NCI-H1417 (cell line): ENCODE measurements at regions not wholly inside any gene's neighbourhood (a gene's known extent, or its start where the extent isn't known, plus 50 kb on each side); places are given as distances from the start of the nearest gene placed in this dataset.
A peak's percentile ranks its signal among the peaks of the same experiment; 100 is the strongest.
"Not testable (repeated sequence)": the region's sequence is repeated elsewhere in the genome, so short reads cannot be mapped to it uniquely, and the experiment has no call there.

Experiments
- DNase-seq, 3 experiments: peaks; one replicate each; lab custom pipeline; 2025; lab: John Stamatoyannopoulos, UW

- DNase-seq = no peak
Measured at GRCh38 chrX:121298499-121298898, 251.1 kb downstream of the GLUD2 start.

- no peak for DNase-seq
Measured at GRCh38 chrX:121301356-121301755, 253.9 kb downstream of the GLUD2 start.

DNA sequence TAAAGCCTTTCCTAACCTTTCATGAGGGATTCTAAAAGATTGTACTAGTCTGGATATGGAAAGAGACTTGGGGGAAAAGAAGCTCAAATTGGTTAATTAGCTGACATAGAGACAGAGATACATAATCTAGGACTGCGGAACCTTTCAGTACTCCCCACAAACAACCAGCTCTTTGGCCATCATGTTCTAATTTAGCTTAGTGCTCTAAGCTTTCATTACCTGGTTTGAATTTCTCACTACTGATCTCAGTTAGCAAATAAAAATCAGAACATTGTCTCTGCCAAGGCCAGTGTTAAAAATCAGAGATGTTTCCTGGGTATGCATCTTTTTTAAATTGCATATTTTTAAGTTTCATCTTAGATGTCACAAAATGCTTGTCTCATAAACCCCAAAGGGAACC is 254.4 kb downstream of the GLUD2 start:
- DNase-seq = no peak

DNA sequence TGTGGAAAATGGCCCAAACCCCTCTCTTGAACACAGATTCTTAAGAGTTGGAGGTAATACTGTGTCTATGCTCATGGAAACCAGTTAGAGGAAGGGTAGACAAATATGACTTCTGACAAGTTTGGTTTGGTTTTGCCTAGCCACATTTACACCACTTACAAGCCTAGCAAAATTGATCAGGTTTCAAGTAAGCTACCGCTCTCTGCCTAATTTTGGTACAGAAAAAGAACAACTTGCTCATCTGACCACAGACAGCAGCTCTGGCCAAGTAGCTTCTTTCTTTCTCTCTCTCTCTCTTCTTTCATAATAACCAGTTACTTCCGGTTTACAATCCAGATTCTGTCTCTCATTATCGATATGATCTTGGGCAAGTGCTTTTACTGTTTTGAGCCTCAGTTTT is 260.0 kb downstream of the GLUD2 start:
- DNase-seq = no peak

- DNase-seq = peak; percentile 4 to 32 (median 17)
Measured at GRCh38 chrX:121308276-121308805, 260.9 kb downstream of the GLUD2 start.

DNA sequence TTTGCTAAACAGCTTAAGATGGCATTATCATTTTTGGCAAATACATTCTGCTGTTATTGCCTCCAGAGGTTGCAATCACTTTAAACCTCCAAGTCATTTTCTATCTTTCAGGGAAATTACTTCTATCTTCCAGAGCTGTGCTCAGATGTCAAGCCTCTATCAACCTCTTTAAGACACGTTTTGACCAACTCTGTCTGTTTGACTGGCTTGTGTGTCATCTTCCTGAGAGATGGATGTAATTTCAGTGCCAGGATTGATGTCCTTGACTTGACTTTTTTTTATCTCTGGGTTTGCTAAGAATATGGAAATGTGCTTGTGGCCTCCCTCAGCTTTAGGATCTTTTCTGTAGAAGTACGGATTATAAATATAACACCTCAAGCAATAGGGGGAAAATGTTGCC is 263.4 kb downstream of the GLUD2 start:
- no peak for DNase-seq

GRCh38 chrX:121320441-121320840 is 273.0 kb downstream of the GLUD2 start:
- no peak for DNase-seq

GRCh38 chrX:121322159-121322558 is 274.7 kb downstream of the GLUD2 start:
- no peak for DNase-seq

GRCh38 chrX:121323337-121323736 is 275.9 kb downstream of the GLUD2 start:
- DNase-seq = no peak

GRCh38 chrX:121333942-121334341 is 286.5 kb downstream of the GLUD2 start:
- DNase-seq = peak in 1 of 3 experiments; percentile 7

GRCh38 chrX:121336831-121337421 is 289.5 kb downstream of the GLUD2 start:
- DNase-seq = peak in 1 of 3 experiments; percentile 43

DNA sequence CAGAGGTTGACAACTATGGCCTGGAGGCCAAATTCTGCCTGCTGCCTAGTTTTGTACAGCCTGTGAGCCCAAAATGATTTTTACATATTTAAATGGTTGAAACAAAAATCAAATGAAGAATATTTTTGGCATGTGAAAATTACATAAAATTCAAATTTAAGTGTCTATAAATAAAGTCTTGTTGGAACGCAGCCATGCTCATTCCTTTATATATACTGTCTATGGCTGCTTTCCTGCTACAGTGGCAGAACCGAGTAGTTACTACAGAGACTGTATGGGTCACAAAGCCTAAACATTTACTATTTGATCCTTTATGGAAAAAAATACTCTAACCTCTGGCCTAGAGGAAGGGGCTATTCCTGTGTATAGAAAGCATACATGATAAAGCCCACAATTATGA is 290.4 kb downstream of the GLUD2 start:
- no peak for DNase-seq

GRCh38 chrX:121349263-121349662 is 301.9 kb downstream of the GLUD2 start:
- DNase-seq = no peak

- DNase-seq = peak; percentile 42 to 66 (median 66)
Measured at GRCh38 chrX:121356139-121356849, 308.9 kb downstream of the GLUD2 start.

- peak in 1 of 3 experiments; percentile 32 for DNase-seq
Measured at GRCh38 chrX:121356850-121357171, 309.4 kb downstream of the GLUD2 start.

GRCh38 chrX:121360280-121360679 is 312.9 kb downstream of the GLUD2 start:
- DNase-seq = no peak

DNA sequence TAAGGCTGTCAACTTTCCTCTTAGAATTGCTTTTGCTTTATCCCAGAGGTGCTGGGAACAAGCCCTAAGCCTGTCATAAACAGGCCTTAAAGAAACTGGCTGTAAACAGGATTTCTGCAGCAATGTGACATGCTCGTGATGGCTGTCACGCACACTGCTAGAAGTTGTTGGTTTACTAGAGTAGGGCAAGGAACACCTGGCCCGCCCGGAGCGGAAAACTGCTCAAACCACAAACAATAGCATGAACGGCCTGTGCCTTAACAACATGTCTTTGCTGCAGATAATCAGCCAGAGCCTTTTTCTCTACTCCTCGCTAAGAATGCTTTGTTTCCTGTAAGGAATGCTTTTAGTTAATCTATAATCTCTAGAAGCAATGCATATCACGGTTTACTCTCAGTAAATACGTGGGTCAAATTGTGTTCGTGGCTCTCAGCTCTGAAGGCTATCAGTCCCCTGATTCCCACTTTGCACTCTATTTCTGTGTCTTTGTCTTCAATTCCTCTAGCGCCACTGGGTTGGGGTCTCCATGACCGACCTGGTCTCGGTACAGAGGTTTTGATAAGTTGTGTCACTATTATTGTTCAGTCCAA is 318.3 kb downstream of the GLUD2 start:
- no peak for DNase-seq

DNA sequence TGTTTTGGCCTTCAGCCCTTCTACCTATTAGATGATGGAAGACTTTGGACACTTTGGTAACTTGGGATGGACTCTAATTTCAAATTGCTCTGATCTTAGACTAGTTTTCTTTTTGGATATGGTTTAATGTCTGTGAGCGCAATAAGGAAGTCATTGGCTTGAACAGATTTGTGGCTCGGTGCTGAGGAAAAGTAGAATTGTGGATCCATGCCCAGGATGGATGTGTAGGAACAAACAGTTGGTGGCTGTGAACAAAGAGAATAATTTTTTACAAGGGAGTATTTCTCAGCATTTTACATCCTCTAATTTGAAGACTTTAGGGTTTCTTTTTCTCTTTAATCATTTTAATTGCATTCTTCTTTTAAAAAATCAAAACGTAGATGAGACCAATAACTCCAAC is 327.1 kb downstream of the GLUD2 start:
- DNase-seq = no peak

DNA sequence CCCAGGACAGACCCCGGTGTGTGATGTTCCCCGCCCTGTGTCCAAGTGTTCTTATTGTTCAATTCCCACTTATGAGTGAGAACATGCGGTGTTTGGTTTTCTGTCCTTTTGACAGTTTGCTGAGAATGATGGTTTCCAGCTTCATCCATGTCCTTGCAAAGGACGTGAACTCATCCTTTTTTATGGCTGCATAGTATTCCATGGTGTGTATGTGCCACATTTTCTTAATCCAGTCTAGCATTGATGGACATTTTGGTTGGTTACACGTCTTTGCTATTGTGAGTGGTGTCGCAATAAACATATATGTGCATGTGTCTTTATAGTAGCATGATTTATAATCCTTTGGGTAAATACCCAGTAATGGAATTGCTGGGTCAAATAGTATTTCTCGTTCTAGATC is 334.5 kb downstream of the GLUD2 start:
- DNase-seq = not testable (repeated sequence)

- DNase-seq = no peak
Measured at GRCh38 chrX:121389976-121390714, 342.7 kb downstream of the GLUD2 start.

DNA sequence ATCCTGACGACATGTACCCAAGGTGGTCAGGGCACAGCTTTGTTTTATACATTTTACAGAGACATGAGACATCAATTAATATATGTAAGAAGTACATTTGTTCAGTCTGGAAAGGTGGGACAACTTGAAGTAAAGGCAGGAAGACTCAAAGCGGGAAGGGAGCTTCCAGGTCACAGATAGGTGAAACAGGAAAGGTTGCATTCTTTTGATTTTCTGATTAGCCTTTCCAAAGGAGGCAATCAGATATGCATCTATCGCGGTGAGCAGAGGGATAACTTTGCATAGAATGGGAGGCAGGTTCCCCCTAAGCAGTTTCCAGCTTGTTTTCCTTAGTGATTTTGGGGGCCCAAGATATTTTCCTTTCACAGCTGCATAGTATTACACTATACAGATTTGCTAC is 358.4 kb downstream of the GLUD2 start:
- no peak for DNase-seq

DNA sequence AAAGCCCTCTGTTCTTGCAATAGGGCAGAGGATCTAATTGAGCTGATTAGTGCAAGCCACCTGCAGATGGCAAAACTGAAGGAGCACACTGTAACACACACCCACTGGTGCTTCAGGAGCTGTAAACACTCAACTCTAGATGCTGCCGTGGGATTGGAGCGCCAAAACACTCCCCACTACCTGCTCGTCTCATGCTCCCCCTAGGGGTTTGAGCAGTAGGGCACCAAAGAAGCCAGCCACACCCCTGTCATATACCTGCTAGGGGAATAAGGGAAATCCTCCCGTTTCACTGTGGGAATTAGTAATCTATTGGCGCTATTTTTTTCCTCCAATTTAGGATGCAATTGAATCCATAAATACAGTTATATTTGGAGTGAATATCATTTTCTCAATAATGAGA is 360.2 kb downstream of the GLUD2 start:
- DNase-seq = peak in 1 of 3 experiments; percentile 2

GRCh38 chrX:121431514-121431913 is 384.1 kb downstream of the GLUD2 start:
- DNase-seq = not testable (repeated sequence)
